CD4-positive, alpha-beta memory T cell (primary cell): ENCODE measurements at regions not wholly inside any gene's neighbourhood (a gene's known extent, or its start where the extent isn't known, plus 50 kb on each side); places are given as distances from the start of the nearest gene placed in this dataset.
"Not testable (repeated sequence)": the region's sequence is repeated elsewhere in the genome, so short reads cannot be mapped to it uniquely, and the experiment has no call there.

Experiments used
- CTCF ChIA-PET: fragments of 350-600 bp; sonication (Branson Sonifier 250); formaldehyde crosslinking; loops from one replicate; lab custom pipeline; 2021; ENCODE audit warnings: inconsistent platforms; ENCODE audit not compliant: partially characterized antibody; lab: Charles Lee
- POLR2A ChIA-PET: fragments of 350-600 bp; sonication (Branson Sonifier 250); formaldehyde crosslinking; loops from one replicate; lab custom pipeline; 2021; ENCODE audit not compliant: partially characterized antibody; lab: Charles Lee
- DNase-seq, 5 donors: peaks; one replicate each; pipeline versions ENCODE4 v3.0.0 to v3.0.0-alpha.2; 2020 to 2022; ENCODE audit warnings: mixed read lengths in 1 of 5
- H3K27ac ChIP-seq: one replicate; pipeline ENCODE4 v1.7.0; 2013; ENCODE audit warnings: low read depth, low read length
- H3K27me3 ChIP-seq: 2 replicates; pipeline ENCODE4 v1.7.0; 2013; ENCODE audit warnings: mild to moderate bottlenecking, low read length, moderate library complexity; ENCODE audit not compliant: insufficient read depth
- H3K36me3 ChIP-seq: 2 replicates; pipeline ENCODE4 v1.7.0; 2013; ENCODE audit warnings: mild to moderate bottlenecking, low read length, moderate library complexity; ENCODE audit not compliant: insufficient read depth
- H3K4me1 ChIP-seq: 2 replicates; pipeline ENCODE4 v1.7.0; 2013; ENCODE audit warnings: mild to moderate bottlenecking, low read length, moderate library complexity; ENCODE audit not compliant: insufficient read depth
- H3K4me3 ChIP-seq, 2 donors: one replicate each; pipeline ENCODE4 v1.7.0; 2013; ENCODE audit warnings: low read length in 2 of 2, mild to moderate bottlenecking in 1 of 2
- H3K9me3 ChIP-seq, 2 donors: one replicate each; pipeline ENCODE4 v1.7.0; 2013; ENCODE audit warnings: low read length in 2 of 2, control low read depth in 1 of 2; ENCODE audit not compliant: control insufficient read depth in 1 of 2
- H3K27ac Mint-ChIP-seq, 7 donors: one replicate each; pipeline ENCODE4 v1.8.0; 2020 to 2021; ENCODE audit warnings: mixed read lengths in 7 of 7, mild to moderate bottlenecking in 6 of 7, inconsistent platforms in 3 of 7, moderate library complexity in 3 of 7
- H3K27me3 Mint-ChIP-seq, 2 donors: one replicate each; pipeline ENCODE4 v1.8.0; 2020 to 2021; ENCODE audit warnings: mixed read lengths in 2 of 2
- H3K36me3 Mint-ChIP-seq, 2 donors: one replicate each; pipeline ENCODE4 v1.8.0; 2020 to 2021; ENCODE audit warnings: mixed read lengths in 2 of 2, inconsistent platforms in 1 of 2, mild to moderate bottlenecking in 1 of 2
- H3K4me1 Mint-ChIP-seq, 4 donors: one replicate each; pipeline ENCODE4 v1.8.0; 2020 to 2021; ENCODE audit warnings: mixed read lengths in 4 of 4, mild to moderate bottlenecking in 1 of 4
- H3K4me3 Mint-ChIP-seq, 8 donors: one replicate each; pipeline ENCODE4 v1.8.0; 2020 to 2021; ENCODE audit warnings: mixed read lengths in 8 of 8, mild to moderate bottlenecking in 7 of 8, moderate library complexity in 6 of 8, inconsistent platforms in 3 of 8
- H3K9me3 Mint-ChIP-seq, 8 donors: one replicate each; pipeline ENCODE4 v1.8.0; 2020 to 2021; ENCODE audit warnings: mixed read lengths in 8 of 8, mild to moderate bottlenecking in 5 of 8, inconsistent platforms in 3 of 8, moderate library complexity in 1 of 8
- intact Hi-C: fragments of 100-400 bp; cut with micrococcal nuclease; formaldehyde crosslinking; loops from one replicate; pipeline ENCODE4 v1.15.1; 2023

DNA sequence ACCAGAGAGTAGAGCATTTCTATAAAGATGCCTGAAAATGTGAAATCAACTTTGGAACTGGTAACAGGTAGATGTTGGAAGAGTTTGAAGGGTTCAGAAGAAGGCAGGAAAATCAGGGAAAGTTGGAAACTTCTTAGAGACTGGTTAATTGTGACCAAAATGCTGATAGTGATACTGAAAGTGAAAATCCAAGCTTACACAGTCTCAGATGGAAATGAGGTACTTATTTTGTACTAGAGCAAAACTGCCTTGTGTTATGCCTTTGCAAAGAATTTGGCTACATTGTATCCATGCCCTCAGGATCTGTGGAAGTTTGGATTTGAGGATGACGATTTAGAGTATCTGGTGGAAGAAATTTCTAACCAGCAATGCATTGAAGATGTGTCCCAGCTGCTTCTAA is 430.6 kb upstream of the KCND2 start:
- DNase-seq = no peak
- no peaks in the 10 kb centered on the region for H3K27me3 Mint-ChIP-seq
- intact Hi-C loops = no loop called here
- ChIA-PET CTCF (no interaction called here), POLR2A (no interaction called here)
- Histone ChIP-seq H3K4me3 (no peak overlapping the region), H3K27me3 (no peaks in the 10 kb centered on the region), H3K9me3 (peaks cover 0 to 10% of the 10 kb centered on the region in 2 donors), H3K4me1 (no peaks in the 10 kb centered on the region), H3K27ac (no peak overlapping the region), H3K36me3 (no peaks in the 10 kb centered on the region)
- H3K4me1 Mint-ChIP-seq = no peaks in the 10 kb centered on the region
- no peak overlapping the region for H3K4me3 Mint-ChIP-seq
- H3K36me3 Mint-ChIP-seq = no peaks in the 10 kb centered on the region
- no peak overlapping the region for H3K27ac Mint-ChIP-seq
- peaks cover 0 to 44% (median 14%) of the 10 kb centered on the region in 8 donors for H3K9me3 Mint-ChIP-seq

DNA sequence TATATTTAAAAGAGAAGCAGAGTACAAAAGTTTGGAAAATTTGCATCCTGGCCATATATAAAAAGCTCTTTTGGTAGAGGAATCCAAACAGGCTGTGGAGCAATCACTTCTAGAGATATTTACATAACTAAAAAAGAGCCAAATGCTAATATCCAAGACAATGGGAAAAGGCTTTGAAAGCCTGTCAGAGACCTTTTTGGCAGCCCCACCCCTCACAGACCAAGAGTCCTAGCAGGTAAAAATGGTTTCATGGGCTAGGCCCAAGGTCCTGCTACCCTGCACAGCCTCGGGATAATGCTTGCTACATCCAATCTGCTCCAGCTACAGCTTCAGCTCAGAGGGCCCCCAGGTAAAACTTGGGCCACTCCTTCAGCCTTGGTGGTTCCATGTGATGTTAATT is 430.2 kb upstream of the KCND2 start:
- H3K4me1 Mint-ChIP-seq = no peaks in the 10 kb centered on the region

DNA sequence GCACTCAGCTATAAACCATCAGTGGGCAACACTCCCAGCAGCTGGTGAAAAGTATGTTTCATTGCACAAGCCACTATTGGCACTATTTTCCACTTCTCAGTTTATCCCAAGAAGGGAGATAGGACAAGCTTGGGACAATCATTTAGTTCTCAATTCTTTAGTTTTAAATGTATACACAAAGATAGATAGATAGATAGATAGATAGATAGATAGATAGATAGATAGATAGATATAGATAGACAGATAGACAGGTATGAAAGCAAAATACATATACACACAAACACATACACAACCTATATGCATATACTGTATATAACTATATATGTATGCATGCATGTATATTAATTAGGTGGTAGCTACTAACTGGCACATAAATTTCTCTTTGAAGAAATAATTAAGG is 411.6 kb upstream of the KCND2 start:
- Histone ChIP-seq H3K27me3 (no peaks in the 10 kb centered on the region), H3K36me3 (no peaks in the 10 kb centered on the region), H3K4me3 (no peak overlapping the region), H3K27ac (no peak overlapping the region), H3K4me1 (no peaks in the 10 kb centered on the region), H3K9me3 (peaks cover 0 to 5% of the 10 kb centered on the region in 2 donors)
- H3K27ac Mint-ChIP-seq = no peak overlapping the region
- no peak overlapping the region for H3K4me3 Mint-ChIP-seq
- no peak for DNase-seq
- no peaks in the 10 kb centered on the region for H3K4me1 Mint-ChIP-seq
- H3K9me3 Mint-ChIP-seq = peaks cover 0 to 23% (median 10%) of the 10 kb centered on the region in 8 donors
- no peaks in the 10 kb centered on the region for H3K36me3 Mint-ChIP-seq
- intact Hi-C loops = no loop called here
- ChIA-PET CTCF (no interaction called here), POLR2A (no interaction called here)
- no peaks in the 10 kb centered on the region for H3K27me3 Mint-ChIP-seq

More for the DNA sequence above, 430.2 kb upstream of the KCND2 start:
- Histone ChIP-seq H3K9me3 (peaks cover 0 to 10% of the 10 kb centered on the region in 2 donors), H3K27ac (no peak overlapping the region), H3K36me3 (no peaks in the 10 kb centered on the region), H3K4me1 (no peaks in the 10 kb centered on the region), H3K27me3 (no peaks in the 10 kb centered on the region), H3K4me3 (no peak overlapping the region)
- CTCF ChIA-PET = no interaction called here
- Mint-ChIP-seq H3K27me3 (no peaks in the 10 kb centered on the region), H3K9me3 (peaks cover 0 to 48% (median 14%) of the 10 kb centered on the region in 8 donors), H3K36me3 (no peaks in the 10 kb centered on the region), H3K4me3 (no peak overlapping the region), H3K27ac (no peak overlapping the region)
- intact Hi-C loops = no loop called here
- DNase-seq = no peak
- POLR2A ChIA-PET = no interaction called here

DNA sequence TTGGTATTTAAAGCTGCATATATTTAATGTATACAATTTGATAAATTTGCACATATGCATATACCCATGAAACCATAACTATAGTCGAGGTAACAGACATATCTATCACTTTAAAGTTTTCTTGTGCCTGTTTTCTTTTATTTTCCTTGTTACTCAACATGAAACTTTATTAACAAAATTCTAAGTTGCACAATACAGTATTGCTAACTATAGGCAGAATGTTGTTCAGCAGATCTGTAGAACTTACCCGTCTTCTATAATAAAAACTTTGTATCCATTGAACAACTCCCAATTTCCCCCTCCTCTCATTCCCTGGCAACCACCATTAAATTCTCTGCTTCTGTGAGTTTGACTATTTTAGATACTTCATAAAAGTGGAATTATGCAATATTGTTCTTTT is 404.6 kb upstream of the KCND2 start:
- peaks cover 0 to 5% of the 10 kb centered on the region in 2 donors for H3K9me3 ChIP-seq
- Mint-ChIP-seq H3K27ac (no peak overlapping the region), H3K9me3 (peaks cover 0 to 12% (median 7%) of the 10 kb centered on the region in 8 donors), H3K4me1 (no peaks in the 10 kb centered on the region), H3K36me3 (no peaks in the 10 kb centered on the region), H3K4me3 (peak overlapping the region in 1 of 8 donors; percentile 50), H3K27me3 (no peaks in the 10 kb centered on the region)
- no peak overlapping the region for H3K4me3 ChIP-seq
- ChIA-PET CTCF (no interaction called here), POLR2A (no interaction called here)
- H3K36me3 ChIP-seq = no peaks in the 10 kb centered on the region
- H3K27me3 ChIP-seq = no peaks in the 10 kb centered on the region
- H3K4me1 ChIP-seq = no peaks in the 10 kb centered on the region
- no peak overlapping the region for H3K27ac ChIP-seq
- no peak for DNase-seq
- intact Hi-C loops = no loop called here

DNA sequence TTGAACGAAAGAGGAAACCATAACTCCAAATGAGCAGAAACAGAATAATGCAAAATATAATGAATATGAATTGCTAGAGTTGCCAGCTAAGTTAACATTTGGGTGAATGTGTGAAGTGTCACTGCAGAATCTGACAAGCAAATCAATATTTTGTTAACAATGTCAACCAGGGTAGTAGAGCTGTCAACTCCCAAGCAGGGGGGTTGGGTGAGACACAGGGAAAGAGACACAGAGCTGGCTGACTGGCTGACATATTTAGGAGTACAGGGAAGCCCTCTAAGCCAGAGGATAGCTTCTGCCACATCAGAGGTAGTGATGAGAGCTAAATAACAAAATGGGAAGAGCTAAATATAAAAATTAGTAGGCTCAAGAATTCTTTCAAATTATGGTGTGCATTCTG is 393.1 kb upstream of the KCND2 start:
- H3K27ac Mint-ChIP-seq = no peak overlapping the region
- no peaks in the 10 kb centered on the region for H3K27me3 Mint-ChIP-seq
- Histone ChIP-seq H3K4me1 (no peaks in the 10 kb centered on the region), H3K4me3 (no peak overlapping the region), H3K9me3 (no peaks in the 10 kb centered on the region), H3K36me3 (no peaks in the 10 kb centered on the region), H3K27ac (no peak overlapping the region), H3K27me3 (no peaks in the 10 kb centered on the region)
- DNase-seq = no peak
- POLR2A ChIA-PET = no interaction called here
- H3K9me3 Mint-ChIP-seq = peaks cover under 1 to 15% (median 4%) of the 10 kb centered on the region in 8 donors
- intact Hi-C loops = no loop called here
- no peaks in the 10 kb centered on the region for H3K36me3 Mint-ChIP-seq
- H3K4me3 Mint-ChIP-seq = no peak overlapping the region
- CTCF ChIA-PET = no interaction called here
- peaks cover 0 to 1% (median 0%) of the 10 kb centered on the region in 4 donors for H3K4me1 Mint-ChIP-seq

DNA sequence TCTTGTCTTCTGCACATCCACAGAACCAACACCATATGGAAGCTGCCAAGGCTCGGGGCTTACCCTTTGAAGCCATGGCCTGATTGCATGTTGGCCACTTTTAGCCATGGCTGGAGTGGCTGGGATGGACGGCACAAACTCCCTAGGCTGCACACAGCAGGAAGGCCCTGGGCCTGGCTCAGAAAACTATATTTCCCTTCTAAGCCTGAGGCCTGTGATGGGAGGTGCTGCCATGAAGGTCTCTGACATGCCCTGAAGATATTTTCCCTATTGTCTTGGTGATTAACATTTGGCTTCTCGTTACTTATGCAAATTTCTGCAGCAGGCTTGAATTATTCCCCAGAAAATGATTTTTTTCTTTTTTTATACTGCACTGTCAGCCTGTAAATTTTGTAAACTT is 387.0 kb upstream of the KCND2 start:
- Mint-ChIP-seq H3K4me1 (peaks cover 0 to 1% (median 0%) of the 10 kb centered on the region in 4 donors), H3K27ac (no peak overlapping the region)
- CTCF ChIA-PET = no interaction called here

DNA sequence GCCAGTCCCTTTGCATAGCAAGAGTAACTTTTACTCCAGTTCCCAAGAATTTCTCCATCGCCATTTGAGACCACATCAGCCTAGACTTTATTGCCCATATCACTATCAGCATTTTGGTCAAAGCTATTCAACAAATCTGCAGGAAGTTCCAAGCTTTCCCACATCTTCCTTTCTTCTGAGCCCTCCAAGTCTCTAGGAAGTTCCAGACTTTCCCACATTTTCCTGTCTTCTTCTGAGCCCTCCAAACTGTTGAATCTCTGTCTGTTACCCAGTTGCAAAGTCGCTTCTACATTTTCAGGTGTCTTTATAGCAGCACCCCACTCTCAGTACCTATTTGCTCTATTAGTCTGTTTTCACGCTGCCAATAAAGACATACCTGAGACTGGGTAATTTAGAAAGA is 386.4 kb upstream of the KCND2 start:
- H3K27me3 ChIP-seq, H3K9me3 ChIP-seq, intact Hi-C loops, H3K27ac ChIP-seq, CTCF ChIA-PET, H3K4me1 Mint-ChIP-seq, H3K36me3 Mint-ChIP-seq, H3K4me1 ChIP-seq, H3K36me3 ChIP-seq, H3K4me3 ChIP-seq, DNase-seq, H3K4me3 Mint-ChIP-seq, H3K27me3 Mint-ChIP-seq, POLR2A ChIA-PET, H3K27ac Mint-ChIP-seq: not testable (repeated sequence)
- H3K9me3 Mint-ChIP-seq = peaks cover 3 to 20% (median 14%) of the 10 kb centered on the region in 8 donors

More for the DNA sequence above, 387.0 kb upstream of the KCND2 start:
- POLR2A ChIA-PET = no interaction called here
- Mint-ChIP-seq H3K9me3 (peaks cover 3 to 19% (median 14%) of the 10 kb centered on the region in 8 donors), H3K4me3 (no peak overlapping the region), H3K27me3 (no peaks in the 10 kb centered on the region), H3K36me3 (no peaks in the 10 kb centered on the region)
- H3K4me1 ChIP-seq = no peaks in the 10 kb centered on the region
- no peak overlapping the region for H3K27ac ChIP-seq
- no peak for DNase-seq
- intact Hi-C loops = no loop called here
- no peaks in the 10 kb centered on the region for H3K27me3 ChIP-seq
- no peak overlapping the region for H3K4me3 ChIP-seq
- no peaks in the 10 kb centered on the region for H3K36me3 ChIP-seq
- no peaks in the 10 kb centered on the region for H3K9me3 ChIP-seq

DNA sequence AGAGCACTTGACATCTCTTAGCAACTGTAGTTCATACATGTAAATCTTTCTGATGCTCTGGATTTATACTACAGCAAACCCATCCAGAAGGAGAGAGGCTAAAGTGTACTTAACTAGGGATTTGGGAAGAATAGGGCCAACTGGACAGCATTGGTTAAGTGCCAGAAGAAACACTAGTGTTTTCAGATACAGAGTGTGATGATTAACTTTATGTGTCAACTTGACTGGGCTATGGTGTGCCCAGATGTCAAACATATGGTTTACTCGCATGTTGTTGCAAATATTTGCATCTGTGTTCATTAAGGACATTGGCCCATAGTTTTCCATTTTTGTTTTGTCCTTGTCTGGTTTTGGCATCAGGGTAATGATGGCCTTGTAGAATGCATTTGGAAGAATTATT is 384.7 kb upstream of the KCND2 start:
- intact Hi-C loops = no loop called here
- no peak overlapping the region for H3K27ac ChIP-seq
- no peaks in the 10 kb centered on the region for H3K36me3 ChIP-seq
- H3K9me3 ChIP-seq = no peaks in the 10 kb centered on the region
- no peaks in the 10 kb centered on the region for H3K4me1 ChIP-seq
- no peak overlapping the region for H3K4me3 ChIP-seq
- H3K27ac Mint-ChIP-seq = no peak overlapping the region
- no peaks in the 10 kb centered on the region for H3K27me3 Mint-ChIP-seq
- no peaks in the 10 kb centered on the region for H3K4me1 Mint-ChIP-seq
- no peak overlapping the region for H3K4me3 Mint-ChIP-seq
- POLR2A ChIA-PET = no interaction called here
- peaks cover 5 to 19% (median 11%) of the 10 kb centered on the region in 8 donors for H3K9me3 Mint-ChIP-seq
- no peaks in the 10 kb centered on the region for H3K27me3 ChIP-seq
- no peak for DNase-seq
- CTCF ChIA-PET = no interaction called here
- no peaks in the 10 kb centered on the region for H3K36me3 Mint-ChIP-seq
